RWPE1 (cell line): ENCODE measurements at regions not wholly inside any gene's neighbourhood (a gene's known extent, or its start where the extent isn't known, plus 50 kb on each side); places are given as distances from the start of the nearest gene placed in this dataset.
"Not testable (repeated sequence)": the region's sequence is repeated elsewhere in the genome, so short reads cannot be mapped to it uniquely, and the experiment has no call there.

Experiments
- CTCF ChIA-PET: fragments of 350-600 bp; sonication (Branson Sonifier 250); formaldehyde crosslinking; extraction: SDS; loops from one replicate; lab custom pipeline; 2021; lab: Yijun Ruan, JAX
- POLR2A ChIA-PET: fragments of 400-600 bp; formaldehyde crosslinking; extraction: SDS; loops from one replicate; lab custom pipeline; 2020; ENCODE audit warnings: antibody characterized with exemption; ENCODE audit not compliant: low non-redundant PET; lab: Yijun Ruan, JAX
- DNase-seq: peaks from one replicate; pipeline ENCODE4 v3.0.0; 2012; ENCODE audit warnings: low spot score
- H3K27ac ChIP-seq: fragments of 450-650 bp; 2 replicates; pipeline ENCODE4 v1.5.1; 2017
- CTCF ChIP-seq: fragments of 450-650 bp; conservative IDR thresholded peaks from 2 replicates; pipeline ENCODE4 v1.5.1; 2017; ENCODE audit warnings: low read depth, mild to moderate bottlenecking

GRCh38 chr7:68717176-68717575, 881.1 kb upstream of the AUTS2 start:
- POLR2A ChIA-PET, result no interaction called here
- H3K27ac ChIP-seq, result no peak overlapping the region
- DNase-seq, result no peak
- CTCF ChIA-PET, result no interaction called here
- TF ChIP-seq CTCF, result no peak

DNA sequence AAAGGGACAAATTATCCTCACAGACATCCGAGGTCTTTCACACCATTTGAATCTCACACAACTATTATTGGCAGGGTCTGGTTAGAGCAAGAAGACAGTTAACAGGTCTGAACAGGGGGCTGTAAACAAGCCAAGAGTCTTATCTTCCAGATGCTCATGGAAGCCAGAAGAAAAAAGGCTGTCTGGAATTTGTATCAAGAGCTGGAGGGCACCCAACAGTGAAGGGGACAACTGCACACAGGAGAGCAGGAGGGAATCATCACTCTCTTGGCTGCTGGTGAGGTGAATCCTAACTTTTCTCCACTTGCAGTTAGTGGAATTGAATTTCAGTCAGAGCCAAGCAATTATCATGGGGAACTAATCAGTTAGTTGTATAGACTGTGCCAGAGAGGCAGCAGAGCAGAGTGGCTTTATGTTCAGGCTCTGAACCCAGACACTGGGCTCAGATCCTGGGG, 880.2 kb upstream of the AUTS2 start:
- no peak for DNase-seq
- ChIA-PET CTCF (no interaction called here), POLR2A (no interaction called here)
- no peak overlapping the region for H3K27ac ChIP-seq
- no peak for TF ChIP-seq CTCF

GRCh38 chr7:68720697-68721096, 877.6 kb upstream of the AUTS2 start:
- no peak overlapping the region for H3K27ac ChIP-seq
- POLR2A ChIA-PET, result no interaction called here
- DNase-seq, result no peak
- CTCF ChIA-PET, result no interaction called here
- no peak for TF ChIP-seq CTCF

DNA sequence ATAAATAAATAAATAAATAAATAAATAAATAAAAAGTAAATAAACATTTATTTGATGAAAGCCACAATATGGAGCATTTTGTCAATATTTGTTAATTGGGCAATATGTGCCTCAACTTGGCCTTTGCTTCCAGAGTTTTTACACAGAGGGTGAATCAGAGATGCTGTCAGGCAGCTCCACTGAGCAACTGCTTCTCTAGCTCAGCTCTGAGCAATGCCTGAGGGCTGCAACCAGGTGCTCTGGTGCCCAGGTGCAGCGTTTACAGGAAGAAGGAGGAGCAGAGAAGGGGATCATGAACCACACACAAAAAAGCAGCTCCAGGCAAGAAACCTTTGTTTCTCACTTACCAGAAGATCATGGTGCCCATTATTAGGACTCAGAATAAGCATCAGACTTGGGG, 876.2 kb upstream of the AUTS2 start:
- CTCF ChIA-PET, result no interaction called here
- no peak overlapping the region for H3K27ac ChIP-seq

GRCh38 chr7:68724965-68725364, 873.3 kb upstream of the AUTS2 start:
- DNase-seq, result no peak
- H3K27ac ChIP-seq, result no peak overlapping the region
- no peak for TF ChIP-seq CTCF
- POLR2A ChIA-PET, result no interaction called here
- CTCF ChIA-PET, result no interaction called here

More for the DNA sequence above, 876.2 kb upstream of the AUTS2 start:
- no peak for TF ChIP-seq CTCF
- DNase-seq, result no peak
- POLR2A ChIA-PET, result no interaction called here

GRCh38 chr7:68725843-68726785, 872.2 kb upstream of the AUTS2 start:
- no peak for TF ChIP-seq CTCF
- H3K27ac ChIP-seq, result no peak overlapping the region
- ChIA-PET POLR2A (no interaction called here), CTCF (no interaction called here)
- DNase-seq, result no peak

- POLR2A ChIA-PET, DNase-seq, H3K27ac ChIP-seq: not testable (repeated sequence)
- CTCF ChIA-PET, result interaction anchor here (0.7 kb wide), 1 partner anchor 1989 kb away, joined by 3 read pairs; no protein-coding TSS in a partner anchor
Observed at GRCh38 chr7:68728720-68729119, 869.6 kb upstream of the AUTS2 start.
